ENCODE measurements at regions not wholly inside any gene's neighbourhood (a gene's known extent, or its start where the extent isn't known, plus 50 kb on each side); places are given as distances from the start of the nearest gene placed in this dataset.

DNA sequence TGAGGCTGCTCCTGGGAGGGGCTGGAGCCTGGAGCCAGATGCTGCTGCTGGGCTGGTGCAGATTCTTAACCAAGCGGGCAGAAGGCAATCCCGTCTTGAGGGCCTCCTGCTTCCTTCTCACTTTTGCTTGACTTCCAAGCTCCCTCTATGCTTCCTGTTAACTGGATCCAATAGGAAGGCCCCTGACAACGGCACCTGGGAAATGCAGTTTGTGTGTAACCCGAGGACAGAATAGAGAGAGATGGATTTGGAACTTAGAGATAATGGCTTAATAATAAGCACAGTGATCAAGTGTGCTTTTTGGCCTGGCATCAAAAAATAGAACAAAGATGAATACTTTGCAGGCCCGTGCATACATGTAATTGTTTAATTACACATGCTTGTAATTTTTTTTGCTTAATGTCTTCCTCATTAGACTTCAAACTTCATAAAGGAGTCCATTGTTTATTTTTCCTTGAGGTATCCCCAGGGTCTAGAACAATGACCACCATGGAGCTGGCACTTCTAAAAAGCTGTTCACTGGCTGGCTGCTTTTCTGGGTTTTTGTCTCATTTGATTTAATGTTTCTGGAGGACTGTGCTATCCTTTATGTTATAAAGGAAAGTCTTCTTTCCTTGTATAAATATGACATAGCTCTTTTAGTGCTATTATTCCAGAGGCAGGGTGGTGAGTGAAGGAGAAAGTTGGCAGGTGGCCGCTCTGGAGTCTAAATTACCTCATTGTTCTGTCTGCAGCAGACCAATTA is 63.3 kb upstream of the MITF start:
- no peak overlapping the region for H3K27ac Mint-ChIP-seq (ENCODE audit: unreplicated experiment)
- DNase-seq (ENCODE audit: extremely low spot score, unreplicated experiment) = no peak
- H3K36me3 Mint-ChIP-seq (ENCODE audit: unreplicated experiment) = no peaks in the 10 kb centered on the region
- H3K4me1 Mint-ChIP-seq (ENCODE audit: unreplicated experiment) = no peaks in the 10 kb centered on the region
- no peak overlapping the region for H3K4me3 Mint-ChIP-seq (ENCODE audit: unreplicated experiment)
- H3K27me3 Mint-ChIP-seq (ENCODE audit: unreplicated experiment) = peaks cover 9% of the 10 kb centered on the region
- H3K9me3 Mint-ChIP-seq (ENCODE audit: unreplicated experiment) = no peaks in the 10 kb centered on the region
- no peak for TF ChIP-seq CTCF (IDR thresholded peaks at IDR 0.05)

DNA sequence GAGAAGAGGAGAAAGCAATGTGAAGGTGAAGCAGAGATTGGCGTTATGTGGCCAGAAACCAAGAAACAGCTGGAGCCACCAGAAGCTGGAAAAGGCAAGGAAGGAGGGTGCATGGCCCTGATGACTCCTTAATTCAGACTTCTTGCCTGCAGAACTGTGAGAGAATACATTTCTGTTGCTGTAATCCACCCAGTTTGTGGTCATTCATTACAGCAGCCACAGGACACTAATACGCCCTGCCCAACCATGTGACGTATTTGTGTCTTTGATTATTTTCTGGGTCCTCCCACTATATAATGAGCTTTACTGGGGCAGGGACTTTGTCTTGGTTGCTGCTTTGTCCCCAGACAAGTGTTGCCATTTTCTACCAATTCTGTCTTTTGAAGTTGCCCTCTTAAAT is 64.5 kb upstream of the MITF start:
- Mint-ChIP-seq H3K27me3 (ENCODE audit: unreplicated experiment) (peaks cover 9% of the 10 kb centered on the region), H3K4me1 (ENCODE audit: unreplicated experiment) (peaks cover 3% of the 10 kb centered on the region), H3K36me3 (ENCODE audit: unreplicated experiment) (no peaks in the 10 kb centered on the region), H3K27ac (ENCODE audit: unreplicated experiment) (no peak overlapping the region), H3K9me3 (ENCODE audit: unreplicated experiment) (no peaks in the 10 kb centered on the region), H3K4me3 (ENCODE audit: unreplicated experiment) (no peak overlapping the region)
- TF ChIP-seq CTCF (IDR thresholded peaks at IDR 0.05) = no peak
- DNase-seq (ENCODE audit: extremely low spot score, unreplicated experiment) = no peak

DNA sequence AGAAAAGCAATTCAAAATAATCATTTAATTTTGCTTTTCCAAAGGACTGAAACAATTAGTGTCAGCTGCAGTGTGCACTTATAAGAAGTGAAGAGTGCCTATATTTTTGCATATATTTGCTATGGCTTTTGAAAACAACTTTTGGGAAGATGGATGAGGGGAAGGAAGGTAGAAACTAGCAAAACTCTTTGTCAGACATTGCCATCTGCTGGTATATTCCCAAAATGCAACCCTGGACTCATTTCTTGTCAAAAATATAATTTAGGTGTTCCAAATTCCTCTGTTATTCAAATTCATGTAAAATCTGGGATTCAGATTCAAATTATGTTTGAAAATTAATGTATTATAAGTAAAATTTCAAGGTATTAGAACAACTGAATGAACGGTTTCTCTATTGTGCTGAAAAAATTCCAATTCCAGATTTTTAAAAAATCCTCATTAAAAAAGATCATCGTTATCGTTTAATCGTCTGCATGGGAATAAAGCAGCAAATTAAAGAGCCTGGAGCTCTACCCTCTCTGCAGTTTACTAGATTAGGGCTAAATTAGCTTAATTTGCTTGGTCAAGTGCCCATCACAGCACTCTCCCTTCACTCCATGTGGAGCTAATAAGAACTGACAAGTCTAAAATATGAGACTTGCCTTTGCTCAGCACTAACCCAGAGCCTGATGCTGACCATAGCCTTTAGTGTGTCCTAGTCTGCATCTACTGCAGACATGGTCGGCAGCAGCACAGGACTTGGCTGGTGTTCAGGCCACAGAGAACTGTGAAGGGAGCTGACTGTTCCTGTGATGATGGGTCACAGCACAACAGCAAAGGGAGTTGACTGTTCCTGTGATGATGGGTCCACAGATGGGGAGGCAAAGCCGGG is 67.9 kb upstream of the MITF start:
- Mint-ChIP-seq H3K4me3 (ENCODE audit: unreplicated experiment) (no peak overlapping the region), H3K9me3 (ENCODE audit: unreplicated experiment) (no peaks in the 10 kb centered on the region), H3K4me1 (ENCODE audit: unreplicated experiment) (peaks cover 13% of the 10 kb centered on the region), H3K27me3 (ENCODE audit: unreplicated experiment) (peaks cover 3% of the 10 kb centered on the region), H3K36me3 (ENCODE audit: unreplicated experiment) (no peaks in the 10 kb centered on the region), H3K27ac (ENCODE audit: unreplicated experiment) (no peak overlapping the region)
- TF ChIP-seq CTCF (IDR thresholded peaks at IDR 0.05) = peak; percentile 83
- no peak for DNase-seq (ENCODE audit: extremely low spot score, unreplicated experiment)

- Mint-ChIP-seq H3K36me3 (ENCODE audit: unreplicated experiment) (no peaks in the 10 kb centered on the region), H3K27ac (ENCODE audit: unreplicated experiment) (peak overlapping the region; percentile 36), H3K27me3 (ENCODE audit: unreplicated experiment) (peaks cover 3% of the 10 kb centered on the region), H3K4me3 (ENCODE audit: unreplicated experiment) (no peak overlapping the region), H3K4me1 (ENCODE audit: unreplicated experiment) (peaks cover 30% of the 10 kb centered on the region), H3K9me3 (ENCODE audit: unreplicated experiment) (no peaks in the 10 kb centered on the region)
- no peak for DNase-seq (ENCODE audit: extremely low spot score, unreplicated experiment)
- no peak for TF ChIP-seq CTCF (IDR thresholded peaks at IDR 0.05)
Observed at GRCh38 chr3:69669070-69669469, 70.2 kb upstream of the MITF start.

Measured in osteocyte (in vitro differentiated cells).